Hematopoietic multipotent progenitor cell treated with erythropoietin and hydrocortisone succinate and interleukin-3 and kit ligand, for 6 days (in vitro differentiated cells): ENCODE measurements at regions not wholly inside any gene's neighbourhood (a gene's known extent, or its start where the extent isn't known, plus 50 kb on each side); places are given as distances from the start of the nearest gene placed in this dataset.

Experiments
- DNase-seq: peaks from one replicate; pipeline ENCODE4 v3.0.0-alpha.2; 2015

DNA sequence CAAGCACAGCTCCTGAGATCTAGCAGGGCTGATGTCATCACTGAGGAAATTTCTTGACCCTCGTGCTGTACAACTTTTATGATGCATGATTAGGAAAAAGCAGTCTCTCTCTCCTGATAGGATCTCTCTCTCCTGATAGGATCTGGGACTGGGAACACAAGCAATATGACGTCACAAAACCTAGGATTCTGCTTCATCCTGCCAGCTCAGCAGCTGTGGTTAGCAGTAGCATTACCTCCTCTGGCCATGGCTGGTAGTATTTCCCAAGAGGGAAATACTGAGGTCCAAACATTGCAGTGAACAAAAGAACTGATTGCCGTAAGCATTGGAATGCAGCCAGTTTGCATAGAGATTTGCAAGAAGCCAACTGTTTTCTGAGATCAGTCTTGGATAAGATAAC lies 521.2 kb upstream of the POU3F3 start:
- peak; percentile 23 for DNase-seq

GRCh38 chr2:104337869-104338268 lies 516.0 kb upstream of the POU3F3 start:
- no peak for DNase-seq

DNA sequence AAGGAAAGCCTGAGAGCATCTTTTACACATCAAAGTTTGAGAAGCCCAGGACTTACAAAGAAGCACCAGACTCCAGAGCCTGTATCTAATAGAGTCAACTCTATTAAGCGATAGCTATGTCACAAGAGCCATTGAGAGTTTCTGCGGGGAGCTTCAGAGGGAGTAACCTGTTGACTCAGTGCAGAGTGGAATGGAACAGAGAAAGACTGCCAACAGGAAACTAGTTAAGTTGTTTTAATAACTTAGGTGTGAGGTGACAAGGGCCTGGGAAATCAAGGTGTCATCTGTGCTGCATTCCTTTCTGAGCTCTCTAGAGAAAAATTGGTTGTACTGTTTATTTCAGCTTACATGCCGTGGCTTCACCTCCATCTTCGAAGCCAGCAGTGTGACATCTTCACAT lies 513.8 kb upstream of the POU3F3 start:
- DNase-seq = no peak

DNA sequence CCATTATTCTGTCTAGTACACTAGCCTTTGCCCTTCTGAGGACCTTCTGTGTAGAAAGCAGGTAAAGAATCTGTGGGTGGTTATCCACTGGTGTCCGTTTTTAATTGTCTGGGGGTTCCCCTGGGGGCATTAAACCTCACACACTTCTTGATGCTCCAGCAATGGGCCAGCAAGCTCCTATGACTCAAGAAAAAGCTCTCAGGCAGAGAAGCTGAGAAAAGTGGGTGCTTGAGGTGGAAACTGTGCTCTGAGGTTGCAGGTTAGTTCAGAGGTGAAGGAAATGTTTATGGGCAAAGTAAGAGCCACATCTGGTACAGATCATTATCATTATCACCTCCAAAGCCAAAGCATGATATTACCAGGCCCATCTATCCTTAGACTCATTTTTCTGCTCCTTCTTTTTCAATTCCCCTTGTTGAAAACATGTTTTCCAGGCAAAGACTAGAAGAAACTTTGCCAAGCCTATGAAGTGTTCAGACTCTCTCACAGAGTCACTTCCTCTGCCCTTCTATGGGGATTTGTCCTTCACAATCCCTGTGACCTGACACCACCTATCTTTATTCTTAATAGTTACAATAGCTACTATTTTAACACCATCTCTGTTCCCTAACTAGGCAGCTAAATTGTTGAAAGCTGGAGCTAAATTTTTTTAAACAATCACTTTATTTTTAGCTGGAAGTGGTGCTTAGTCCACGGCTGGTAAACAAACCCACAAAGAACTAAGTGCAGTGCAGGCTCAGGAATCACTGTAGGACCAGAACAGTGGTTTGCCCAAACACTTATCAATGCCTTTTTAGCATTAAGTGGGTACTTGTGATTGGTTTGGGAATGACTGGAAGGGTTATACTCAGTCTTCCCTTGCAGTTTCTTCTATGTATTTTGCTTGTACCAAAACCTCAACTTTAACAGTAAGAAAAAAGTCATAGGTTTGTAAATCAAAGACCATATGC lies 512.8 kb upstream of the POU3F3 start:
- DNase-seq = no peak

GRCh38 chr2:104344306-104344705 lies 509.6 kb upstream of the POU3F3 start:
- DNase-seq = no peak

DNA sequence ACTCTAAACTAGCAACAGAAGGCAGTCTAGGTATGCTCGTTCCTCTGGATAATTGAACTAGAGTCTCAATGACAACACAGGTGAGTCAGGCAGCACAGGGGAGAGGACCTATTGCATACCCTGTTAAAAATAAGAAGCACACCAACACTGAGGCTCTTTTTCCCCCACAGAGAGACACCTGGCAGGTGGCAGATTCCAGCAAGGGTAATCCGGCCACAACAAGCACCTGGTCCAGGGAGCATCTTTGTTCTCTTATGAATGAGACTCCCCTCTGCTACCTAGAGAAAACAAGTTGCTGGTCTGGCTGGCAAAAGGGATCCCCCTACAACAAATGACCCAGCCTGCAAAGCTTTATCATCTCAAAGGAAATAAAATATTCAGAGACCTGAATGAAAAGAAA lies 508.9 kb upstream of the POU3F3 start:
- DNase-seq = no peak

DNA sequence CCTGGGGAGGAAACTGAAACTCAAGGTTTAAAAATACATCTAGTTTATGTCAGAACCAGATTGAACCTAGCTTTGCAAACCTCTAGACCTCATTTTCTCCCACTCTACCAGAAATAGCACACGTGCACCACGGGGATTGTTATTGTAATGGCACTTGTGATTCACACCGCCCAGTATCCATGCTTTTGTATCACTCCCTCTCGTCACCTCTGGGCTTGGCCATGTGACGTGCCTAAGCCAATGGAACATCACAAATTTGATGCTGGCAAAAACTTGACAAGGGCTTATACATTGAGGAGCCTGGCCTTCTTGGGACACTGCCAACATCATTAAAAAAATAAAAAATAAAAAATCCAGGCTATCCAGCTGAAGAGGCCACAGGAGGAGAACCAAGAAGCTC lies 495.8 kb upstream of the POU3F3 start:
- no peak for DNase-seq

GRCh38 chr2:104361414-104361813 lies 492.5 kb upstream of the POU3F3 start:
- DNase-seq = no peak

DNA sequence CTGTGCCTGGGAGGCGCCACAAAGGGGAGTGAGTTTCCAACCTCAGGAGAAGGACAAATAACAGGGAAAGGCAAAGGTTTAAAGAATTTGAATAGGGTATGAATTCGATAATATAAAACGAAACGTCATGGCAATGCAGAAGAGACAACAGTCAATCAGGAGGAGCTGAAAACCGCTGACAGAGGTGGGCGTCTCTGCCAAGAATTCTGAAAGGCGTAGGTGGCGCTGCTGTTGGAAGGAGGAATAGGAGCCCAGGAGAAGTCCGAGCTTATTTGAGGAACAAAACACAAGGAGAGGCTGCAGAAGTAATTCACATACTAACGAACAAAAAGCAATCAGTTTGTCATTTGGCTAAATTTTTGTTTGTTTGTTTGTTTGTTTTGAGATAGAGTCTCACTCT lies 485.8 kb upstream of the POU3F3 start:
- no peak for DNase-seq

- DNase-seq = no peak
Observed at GRCh38 chr2:104371087-104371781, 482.7 kb upstream of the POU3F3 start.

DNA sequence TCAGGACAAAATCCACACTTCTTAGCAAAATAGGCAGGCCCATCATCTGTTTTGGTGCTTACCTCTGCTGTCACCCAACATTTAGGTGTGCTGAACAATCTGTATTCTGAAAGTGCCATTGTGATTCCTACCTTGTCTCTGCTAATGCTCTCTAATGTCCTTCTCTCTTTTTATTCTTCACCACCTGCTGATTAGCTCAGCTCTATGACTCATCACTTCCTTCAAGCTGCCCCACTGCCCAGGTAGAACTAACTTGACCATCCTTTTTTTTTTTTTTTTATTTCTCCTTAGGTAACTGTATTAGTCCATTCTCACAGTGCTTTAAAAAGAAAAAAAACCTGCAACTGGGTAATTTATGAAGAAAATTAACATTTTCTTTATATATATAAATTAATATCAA lies 478.7 kb upstream of the POU3F3 start:
- no peak for DNase-seq

GRCh38 chr2:104378853-104379374 lies 475.0 kb upstream of the POU3F3 start:
- DNase-seq = peak; percentile 70

DNA sequence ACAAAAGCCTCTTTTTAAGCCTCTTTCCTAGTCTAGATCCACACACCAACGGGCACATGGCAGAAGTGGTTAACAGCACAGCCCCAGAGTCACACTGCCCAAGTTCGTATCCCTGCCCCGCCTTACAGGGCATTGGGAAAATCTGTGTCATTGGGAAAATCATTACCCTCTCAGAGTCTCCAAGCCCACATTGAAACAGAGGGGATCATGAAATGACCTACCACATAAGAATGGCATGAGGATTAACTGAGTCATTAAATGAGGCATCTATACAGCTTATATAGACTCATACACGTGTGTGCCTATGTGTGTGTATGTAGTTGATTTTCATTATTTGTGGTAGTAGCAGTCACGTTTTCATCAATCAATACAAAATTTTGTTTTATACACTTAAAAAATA lies 469.0 kb upstream of the POU3F3 start:
- DNase-seq = no peak

DNA sequence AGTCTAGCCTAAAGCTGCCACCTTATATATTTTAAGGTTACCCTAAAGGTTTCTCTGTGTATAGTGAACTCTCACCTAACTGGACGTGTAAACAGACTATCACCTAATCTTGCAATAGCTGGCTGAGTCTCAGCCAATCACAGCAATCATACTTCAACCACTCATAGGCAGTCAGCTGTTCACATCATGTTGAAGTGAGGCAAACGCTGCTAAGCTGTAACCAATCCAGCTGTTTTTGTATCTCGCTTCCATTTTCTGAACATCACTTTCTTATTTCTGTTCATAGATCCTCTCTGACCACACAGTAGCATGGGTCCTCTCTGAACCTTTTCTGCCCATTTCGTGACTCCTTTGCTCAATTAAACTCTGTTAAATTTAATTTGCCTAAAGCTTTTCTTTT lies 468.2 kb upstream of the POU3F3 start:
- DNase-seq = no peak

- DNase-seq = no peak
Observed at GRCh38 chr2:104388296-104388695, 465.6 kb upstream of the POU3F3 start.

DNA sequence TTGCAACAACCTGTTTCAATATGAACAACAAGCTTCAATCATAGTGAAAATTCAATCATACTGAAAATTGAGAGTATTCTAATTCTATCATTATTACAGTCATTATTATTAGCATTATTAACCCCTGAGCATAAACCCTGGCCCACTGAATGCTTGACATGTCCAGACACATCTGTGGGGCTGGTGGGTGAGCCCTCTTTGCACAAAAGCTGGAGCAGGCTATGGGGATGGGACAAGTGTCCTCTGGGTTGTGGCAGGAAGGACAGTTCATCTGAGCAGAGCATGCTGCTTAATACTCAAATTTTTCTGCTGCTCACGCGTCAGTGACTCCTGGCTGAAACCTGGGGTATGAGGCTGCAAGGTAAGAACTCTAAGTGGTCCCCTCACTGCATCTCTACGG lies 451.1 kb upstream of the POU3F3 start:
- no peak for DNase-seq

DNA sequence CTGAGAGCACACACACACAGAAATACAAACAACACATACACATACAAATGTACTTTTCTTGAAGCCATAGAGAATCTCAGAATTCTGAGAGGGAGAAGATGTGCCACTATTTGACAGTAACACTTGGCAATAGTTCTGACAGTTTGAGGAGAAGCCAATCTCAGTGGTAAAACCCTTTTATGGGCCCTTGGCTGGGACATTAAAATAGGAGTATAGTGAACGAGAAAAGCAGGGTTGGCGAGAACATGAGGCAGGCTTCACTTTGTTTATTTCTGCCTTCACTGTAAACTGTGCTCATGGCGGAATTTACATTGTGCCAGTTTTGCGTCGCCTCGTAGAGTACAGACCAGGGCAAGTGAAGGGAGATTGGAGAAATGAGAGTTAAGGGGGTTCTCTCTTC lies 449.4 kb upstream of the POU3F3 start:
- DNase-seq = no peak

GRCh38 chr2:104405623-104406022 lies 448.3 kb upstream of the POU3F3 start:
- no peak for DNase-seq

- no peak for DNase-seq
Observed at GRCh38 chr2:104406261-104406726, 447.6 kb upstream of the POU3F3 start.

- DNase-seq = no peak
Observed at GRCh38 chr2:104407641-104408040, 446.3 kb upstream of the POU3F3 start.

DNA sequence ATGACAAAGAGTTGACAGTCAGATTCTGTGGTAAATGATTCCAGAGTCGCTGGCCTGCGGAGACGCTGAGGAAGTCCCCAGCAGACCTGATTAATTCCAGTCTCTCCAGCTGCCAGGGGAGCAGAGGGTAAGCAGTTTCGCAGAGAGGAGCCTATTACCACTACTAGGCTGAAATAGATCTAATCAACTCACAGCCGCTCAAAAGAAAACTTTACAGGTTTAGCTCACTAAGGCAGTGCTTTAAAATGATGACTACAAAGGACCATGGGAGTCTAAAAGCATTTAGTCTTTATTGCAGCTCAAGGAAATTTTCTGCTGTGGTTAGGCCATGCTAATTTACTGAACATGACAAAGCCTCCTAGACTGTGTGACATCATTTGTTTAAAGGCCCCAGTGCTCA lies 445.6 kb upstream of the POU3F3 start:
- no peak for DNase-seq

GRCh38 chr2:104410136-104410535 lies 443.8 kb upstream of the POU3F3 start:
- no peak for DNase-seq

- peak; percentile 65 for DNase-seq
Observed at GRCh38 chr2:104412384-104412783, 441.5 kb upstream of the POU3F3 start.

DNA sequence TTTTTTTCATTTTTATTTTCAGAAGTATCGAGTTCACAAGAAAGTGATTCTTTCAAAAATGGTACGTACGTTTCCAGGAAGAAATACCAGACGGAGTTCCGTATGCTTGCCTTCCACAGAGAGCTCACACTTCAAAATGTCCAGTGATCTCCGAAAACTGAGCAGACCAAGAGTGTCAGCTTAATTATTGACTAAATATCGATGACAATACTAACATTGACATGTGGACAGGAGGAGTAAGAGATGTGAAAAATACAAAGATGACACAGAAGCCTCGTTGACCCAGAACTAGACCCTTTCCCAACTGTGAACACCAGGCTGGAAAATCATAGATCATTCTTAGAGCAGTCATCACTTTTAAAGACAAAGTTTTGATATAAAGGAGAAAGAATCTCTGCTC lies 440.0 kb upstream of the POU3F3 start:
- no peak for DNase-seq
